ENCODE measurements at regions not wholly inside any gene's neighbourhood (a gene's known extent, or its start where the extent isn't known, plus 50 kb on each side); places are given as distances from the start of the nearest gene placed in this dataset.

GRCh38 chr10:44512431-44513022 lies 127.6 kb upstream of the CXCL12 start:
- Histone ChIP-seq H2BK5ac (ENCODE audit: low read depth, low read length, poor library complexity) (no peak overlapping the region), H3K23ac (ENCODE audit: low read length) (no peak overlapping the region), H3K14ac (ENCODE audit: low read length) (no peak overlapping the region), H3K4me1 (ENCODE audit: control insufficient read depth in 1 of 2, insufficient read depth in 2 of 2, low read length in 2 of 2) (no peaks in the 10 kb centered on the region), H3K79me1 (ENCODE audit: low read length) (no peaks in the 10 kb centered on the region), H3K18ac (ENCODE audit: low read length) (no peak overlapping the region), H3K36me3 (ENCODE audit: control insufficient read depth in 1 of 2, insufficient read depth in 2 of 2, low read length in 2 of 2) (no peaks in the 10 kb centered on the region), H2BK12ac (ENCODE audit: low read length) (no peak overlapping the region), H3K9me3 (ENCODE audit: insufficient read depth, low read depth, low read length) (no peaks in the 10 kb centered on the region), H3K4me3 (ENCODE audit: low read depth, low read length) (no peak overlapping the region), H3K4ac (ENCODE audit: low read depth, low read length) (no peak overlapping the region), H3K27ac (ENCODE audit: low read depth, low read length) (no peak overlapping the region), H3K4me2 (ENCODE audit: low read length) (no peak overlapping the region), H4K12ac (ENCODE audit: low read depth, low read length) (no peak overlapping the region), H3K9ac (ENCODE audit: low read length) (no peak overlapping the region), H2AFZ (ENCODE audit: insufficient read depth, low read length, poor library complexity) (no peak overlapping the region), H4K8ac (ENCODE audit: low read depth, low read length) (no peak overlapping the region), H2AK5ac (ENCODE audit: low read length) (no peak overlapping the region), H2BK120ac (ENCODE audit: insufficient read depth, low read length, poor library complexity) (no peak overlapping the region), H4K91ac (ENCODE audit: low read depth, low read length) (no peak overlapping the region), H3K27me3 (ENCODE audit: insufficient read depth, low read length) (no peaks in the 10 kb centered on the region), H3K79me2 (ENCODE audit: control insufficient read depth, insufficient read depth, low read length, poor library complexity) (no peaks in the 10 kb centered on the region)
- DNase-seq, result no peak
- WGBS (ENCODE audit: extremely low coverage, insufficient coverage, insufficient read length), result no CpG with 5 or more reads among the region's 4 CpGs

GRCh38 chr10:44513591-44513990 lies 128.7 kb upstream of the CXCL12 start:
- Histone ChIP-seq H3K14ac (ENCODE audit: low read length) (no peak overlapping the region), H3K4ac (ENCODE audit: low read depth, low read length) (no peak overlapping the region), H2AFZ (ENCODE audit: insufficient read depth, low read length, poor library complexity) (no peak overlapping the region), H3K23ac (ENCODE audit: low read length) (no peak overlapping the region), H2BK120ac (ENCODE audit: insufficient read depth, low read length, poor library complexity) (no peak overlapping the region), H3K27ac (ENCODE audit: low read depth, low read length) (no peak overlapping the region), H3K4me1 (ENCODE audit: control insufficient read depth in 1 of 2, insufficient read depth in 2 of 2, low read length in 2 of 2) (no peaks in the 10 kb centered on the region), H3K4me3 (ENCODE audit: low read depth, low read length) (no peak overlapping the region), H2BK5ac (ENCODE audit: low read depth, low read length, poor library complexity) (no peak overlapping the region), H4K91ac (ENCODE audit: low read depth, low read length) (no peak overlapping the region), H2BK12ac (ENCODE audit: low read length) (no peak overlapping the region), H3K18ac (ENCODE audit: low read length) (no peak overlapping the region), H3K79me2 (ENCODE audit: control insufficient read depth, insufficient read depth, low read length, poor library complexity) (no peaks in the 10 kb centered on the region), H3K4me2 (ENCODE audit: low read length) (no peak overlapping the region), H3K79me1 (ENCODE audit: low read length) (no peaks in the 10 kb centered on the region), H3K9me3 (ENCODE audit: insufficient read depth, low read depth, low read length) (no peaks in the 10 kb centered on the region), H4K12ac (ENCODE audit: low read depth, low read length) (no peak overlapping the region), H2AK5ac (ENCODE audit: low read length) (no peak overlapping the region), H3K36me3 (ENCODE audit: control insufficient read depth in 1 of 2, insufficient read depth in 2 of 2, low read length in 2 of 2) (no peaks in the 10 kb centered on the region), H3K27me3 (ENCODE audit: insufficient read depth, low read length) (no peaks in the 10 kb centered on the region), H4K8ac (ENCODE audit: low read depth, low read length) (no peak overlapping the region), H3K9ac (ENCODE audit: low read length) (no peak overlapping the region)
- no peak for DNase-seq
- WGBS (ENCODE audit: extremely low coverage, insufficient coverage, insufficient read length), result no CpG with 5 or more reads among the region's 5 CpGs

GRCh38 chr10:44516891-44517290 lies 132.0 kb upstream of the CXCL12 start:
- Histone ChIP-seq H2BK12ac (ENCODE audit: low read length) (no peak overlapping the region), H2AK5ac (ENCODE audit: low read length) (no peak overlapping the region), H3K27me3 (ENCODE audit: insufficient read depth, low read length) (no peaks in the 10 kb centered on the region), H4K8ac (ENCODE audit: low read depth, low read length) (no peak overlapping the region), H3K4me3 (ENCODE audit: low read depth, low read length) (no peak overlapping the region), H3K79me1 (ENCODE audit: low read length) (no peaks in the 10 kb centered on the region), H3K18ac (ENCODE audit: low read length) (no peak overlapping the region), H2AFZ (ENCODE audit: insufficient read depth, low read length, poor library complexity) (no peak overlapping the region), H3K27ac (ENCODE audit: low read depth, low read length) (no peak overlapping the region), H2BK120ac (ENCODE audit: insufficient read depth, low read length, poor library complexity) (no peak overlapping the region), H3K9ac (ENCODE audit: low read length) (no peak overlapping the region), H3K9me3 (ENCODE audit: insufficient read depth, low read depth, low read length) (no peaks in the 10 kb centered on the region), H3K14ac (ENCODE audit: low read length) (no peak overlapping the region), H3K36me3 (ENCODE audit: control insufficient read depth in 1 of 2, insufficient read depth in 2 of 2, low read length in 2 of 2) (no peaks in the 10 kb centered on the region), H4K91ac (ENCODE audit: low read depth, low read length) (no peak overlapping the region), H3K79me2 (ENCODE audit: control insufficient read depth, insufficient read depth, low read length, poor library complexity) (no peaks in the 10 kb centered on the region), H3K4me2 (ENCODE audit: low read length) (no peak overlapping the region), H3K4me1 (ENCODE audit: control insufficient read depth in 1 of 2, insufficient read depth in 2 of 2, low read length in 2 of 2) (no peaks in the 10 kb centered on the region), H3K23ac (ENCODE audit: low read length) (no peak overlapping the region), H2BK5ac (ENCODE audit: low read depth, low read length, poor library complexity) (no peak overlapping the region), H3K4ac (ENCODE audit: low read depth, low read length) (no peak overlapping the region), H4K12ac (ENCODE audit: low read depth, low read length) (no peak overlapping the region)
- no CpG with 5 or more reads among the region's 6 CpGs for WGBS (ENCODE audit: extremely low coverage, insufficient coverage, insufficient read length)
- DNase-seq, result no peak

GRCh38 chr10:44517635-44518034 lies 132.7 kb upstream of the CXCL12 start:
- Histone ChIP-seq H4K12ac (ENCODE audit: low read depth, low read length) (no peak overlapping the region), H3K9ac (ENCODE audit: low read length) (no peak overlapping the region), H2BK120ac (ENCODE audit: insufficient read depth, low read length, poor library complexity) (no peak overlapping the region), H3K79me1 (ENCODE audit: low read length) (no peaks in the 10 kb centered on the region), H2AK5ac (ENCODE audit: low read length) (no peak overlapping the region), H3K4me3 (ENCODE audit: low read depth, low read length) (no peak overlapping the region), H3K14ac (ENCODE audit: low read length) (no peak overlapping the region), H3K9me3 (ENCODE audit: insufficient read depth, low read depth, low read length) (no peaks in the 10 kb centered on the region), H3K27ac (ENCODE audit: low read depth, low read length) (no peak overlapping the region), H3K27me3 (ENCODE audit: insufficient read depth, low read length) (no peaks in the 10 kb centered on the region), H2BK5ac (ENCODE audit: low read depth, low read length, poor library complexity) (no peak overlapping the region), H2BK12ac (ENCODE audit: low read length) (no peak overlapping the region), H4K91ac (ENCODE audit: low read depth, low read length) (no peak overlapping the region), H3K23ac (ENCODE audit: low read length) (no peak overlapping the region), H3K36me3 (ENCODE audit: control insufficient read depth in 1 of 2, insufficient read depth in 2 of 2, low read length in 2 of 2) (no peaks in the 10 kb centered on the region), H3K4me1 (ENCODE audit: control insufficient read depth in 1 of 2, insufficient read depth in 2 of 2, low read length in 2 of 2) (no peaks in the 10 kb centered on the region), H3K4ac (ENCODE audit: low read depth, low read length) (no peak overlapping the region), H4K8ac (ENCODE audit: low read depth, low read length) (no peak overlapping the region), H2AFZ (ENCODE audit: insufficient read depth, low read length, poor library complexity) (no peak overlapping the region), H3K79me2 (ENCODE audit: control insufficient read depth, insufficient read depth, low read length, poor library complexity) (no peaks in the 10 kb centered on the region), H3K18ac (ENCODE audit: low read length) (no peak overlapping the region), H3K4me2 (ENCODE audit: low read length) (no peak overlapping the region)
- peak in 1 of 2 donors; percentile 10 for DNase-seq
- WGBS (ENCODE audit: extremely low coverage, insufficient coverage, insufficient read length), result no CpG with 5 or more reads among the region's 7 CpGs

Data from trophoblast cell (in vitro differentiated cells and primary cell).